AG10803 (cell line): ENCODE measurements at regions not wholly inside any gene's neighbourhood (a gene's known extent, or its start where the extent isn't known, plus 50 kb on each side); places are given as distances from the start of the nearest gene placed in this dataset.

ENCODE experiments used
- DNase-seq: peaks from one replicate; pipeline ENCODE4 v3.0.0; 2010; ENCODE audit warnings: low read depth
- H3K4me3 ChIP-seq: 2 replicates; pipeline ENCODE4 v1.5.1; 2011; ENCODE audit warnings: mild to moderate bottlenecking, low read length, control low read depth
- CTCF ChIP-seq: conservative IDR thresholded peaks from 2 replicates; pipeline ENCODE4 v1.5.1; 2011; ENCODE audit warnings: mild to moderate bottlenecking, low read length, control low read depth, inconsistent platforms

GRCh38 chr17:412211-413015 is 59.8 kb upstream of the RPH3AL start:
- peak; percentile 91 for TF ChIP-seq CTCF
- no peak overlapping the region for H3K4me3 ChIP-seq
- peak; percentile 65 for DNase-seq

- TF ChIP-seq CTCF: no peak
- no peak overlapping the region; the same call in 1 of the 2 replicates for H3K4me3 ChIP-seq
- no peak for DNase-seq
Measured at GRCh38 chr17:411421-412120, 59.0 kb upstream of the RPH3AL start.

- DNase-seq: peak; percentile 36
- 0 out of 2 replicates have a peak, but pooled peaks have one; percentile 4 for TF ChIP-seq CTCF
- H3K4me3 ChIP-seq: peak overlapping the region; percentile 81
Measured at GRCh38 chr17:410543-411401, 58.2 kb upstream of the RPH3AL start.

- TF ChIP-seq CTCF: no peak
- peak; percentile 95 for DNase-seq
- H3K4me3 ChIP-seq: peak overlapping the region; percentile 81
Measured at GRCh38 chr17:409848-410542, 57.4 kb upstream of the RPH3AL start.

- H3K4me3 ChIP-seq: peak overlapping the region; percentile 63
- no peak for DNase-seq
- no peak for TF ChIP-seq CTCF
Measured at GRCh38 chr17:409308-409847, 56.8 kb upstream of the RPH3AL start.

GRCh38 chr17:404703-405102 is 52.1 kb upstream of the RPH3AL start:
- no peak for DNase-seq
- TF ChIP-seq CTCF: no peak
- no peak overlapping the region for H3K4me3 ChIP-seq
